ENCODE measurements at regions not wholly inside any gene's neighbourhood (a gene's known extent, or its start where the extent isn't known, plus 50 kb on each side); places are given as distances from the start of the nearest gene placed in this dataset.

- TF ChIP-seq CTCF (IDR thresholded peaks at IDR 0.05; ENCODE audit: low read length) (peak; percentile 46), EZH2phosphoT487 (IDR thresholded peaks at IDR 0.05; ENCODE audit: low read length) (no peak), EZH2 (optimal IDR thresholded peaks at IDR 0.05; ENCODE audit: low read depth, low read length) (no peak)
These were observed 1232.1 kb downstream of the MRPL39 start for GRCh38 chr21:24375201-24375600.
